ENCODE measurements at regions not wholly inside any gene's neighbourhood (a gene's known extent, or its start where the extent isn't known, plus 50 kb on each side); places are given as distances from the start of the nearest gene placed in this dataset.
A peak's percentile ranks its signal among the peaks of the same experiment; 100 is the strongest.

- WGBS = 34% methylated on average over 1 of the region's 1 CpG
- Histone ChIP-seq H3K36me3 (no peaks in the 10 kb centered on the region), H3K27me3 (peaks cover 2% of the 10 kb centered on the region), H3K4me1 (no peaks in the 10 kb centered on the region), H3K9me3 (no peaks in the 10 kb centered on the region), H3K4me3 (no peak overlapping the region), H3K27ac (no peak overlapping the region)
- TF ChIP-seq CTCF (IDR thresholded peaks at IDR 0.05) (no peak), POLR2A (IDR thresholded peaks at IDR 0.05) (no peak), POLR2AphosphoS5 (IDR thresholded peaks at IDR 0.05) (no peak), EP300 (IDR thresholded peaks at IDR 0.05) (no peak)
- no peak for DNase-seq (ENCODE audit: low spot score in 2 of 2)
Measured at GRCh38 chr2:84084856-84085255, 374.2 kb downstream of the SUCLG1 start.

GRCh38 chr2:84083984-84084383 lies 375.1 kb downstream of the SUCLG1 start:
- 81% methylated on average over 1 of the region's 1 CpG for whole genome bisulfite sequencing
- Histone ChIP-seq H3K36me3 (no peaks in the 10 kb centered on the region), H3K4me1 (no peaks in the 10 kb centered on the region), H3K4me3 (no peak overlapping the region), H3K9me3 (no peaks in the 10 kb centered on the region), H3K27me3 (peaks cover 4% of the 10 kb centered on the region), H3K27ac (no peak overlapping the region)
- no peak for TF ChIP-seq POLR2AphosphoS5 (IDR thresholded peaks at IDR 0.05)
- TF ChIP-seq CTCF (IDR thresholded peaks at IDR 0.05) = no peak
- TF ChIP-seq POLR2A (IDR thresholded peaks at IDR 0.05) = no peak
- no peak for TF ChIP-seq EP300 (IDR thresholded peaks at IDR 0.05)
- DNase-seq (ENCODE audit: low spot score in 2 of 2) = no peak

- H3K9me3 ChIP-seq = no peaks in the 10 kb centered on the region
- peaks cover 4% of the 10 kb centered on the region for H3K27me3 ChIP-seq
- no peak for TF ChIP-seq CTCF (IDR thresholded peaks at IDR 0.05)
- TF ChIP-seq POLR2AphosphoS5 (IDR thresholded peaks at IDR 0.05) = no peak
- TF ChIP-seq EP300 (IDR thresholded peaks at IDR 0.05) = no peak
- TF ChIP-seq POLR2A (IDR thresholded peaks at IDR 0.05) = no peak
- 52% methylated on average over 3 of the region's 3 CpGs for WGBS
- H3K4me3 ChIP-seq = no peak overlapping the region
- no peak overlapping the region for H3K27ac ChIP-seq
- H3K36me3 ChIP-seq = no peaks in the 10 kb centered on the region
- H3K4me1 ChIP-seq = no peaks in the 10 kb centered on the region
- DNase-seq (ENCODE audit: low spot score in 2 of 2) = no peak
Measured at GRCh38 chr2:84078471-84078870, 380.6 kb downstream of the SUCLG1 start.

- no peak overlapping the region for H3K27ac ChIP-seq
- H3K27me3 ChIP-seq = peaks cover 4% of the 10 kb centered on the region
- DNase-seq (ENCODE audit: low spot score in 2 of 2) = no peak
- TF ChIP-seq EP300 (IDR thresholded peaks at IDR 0.05) = no peak
- TF ChIP-seq CTCF (IDR thresholded peaks at IDR 0.05) = peak in 1 of 2 donors; percentile 11
- H3K4me3 ChIP-seq = no peak overlapping the region
- WGBS = 53% methylated on average over 2 of the region's 2 CpGs
- no peaks in the 10 kb centered on the region for H3K4me1 ChIP-seq
- no peaks in the 10 kb centered on the region for H3K36me3 ChIP-seq
- no peaks in the 10 kb centered on the region for H3K9me3 ChIP-seq
Measured at GRCh38 chr2:84077496-84077895, 381.6 kb downstream of the SUCLG1 start.

- H3K36me3 ChIP-seq = no peaks in the 10 kb centered on the region
- H3K27me3 ChIP-seq = no peaks in the 10 kb centered on the region
- DNase-seq (ENCODE audit: low spot score in 2 of 2) = no peak
- no peaks in the 10 kb centered on the region for H3K9me3 ChIP-seq
- H3K4me3 ChIP-seq = no peak overlapping the region
- H3K4me1 ChIP-seq = no peaks in the 10 kb centered on the region
- WGBS = 87% methylated on average over 1 of the region's 1 CpG
- TF ChIP-seq CTCF (IDR thresholded peaks at IDR 0.05) = no peak
- TF ChIP-seq POLR2A (IDR thresholded peaks at IDR 0.05) = no peak
- no peak for TF ChIP-seq EP300 (IDR thresholded peaks at IDR 0.05)
- TF ChIP-seq POLR2AphosphoS5 (IDR thresholded peaks at IDR 0.05) = no peak
- H3K27ac ChIP-seq = no peak overlapping the region
Measured at GRCh38 chr2:84071050-84071449, 388.0 kb downstream of the SUCLG1 start.
